ENCODE measurements at regions not wholly inside any gene's neighbourhood (a gene's known extent, or its start where the extent isn't known, plus 50 kb on each side); places are given as distances from the start of the nearest gene placed in this dataset.

GRCh38 chr2:128809259-128809636, 490.6 kb upstream of the HS6ST1 start:
- H3K9me3 ChIP-seq (ENCODE audit: control insufficient read depth, low read length) = no peaks in the 10 kb centered on the region
- DNase-seq = no peak
- H3K4me3 ChIP-seq (ENCODE audit: insufficient read depth, low read depth, low read length, poor library complexity, severe bottlenecking) = no peak overlapping the region
- no peaks in the 10 kb centered on the region for H3K4me1 ChIP-seq (ENCODE audit: control insufficient read depth, insufficient read depth, low read length, poor library complexity, severe bottlenecking)
- no peaks in the 10 kb centered on the region for H3K27me3 ChIP-seq (replicated peaks; ENCODE audit: control insufficient read depth, insufficient read depth, low read length, poor library complexity, severe bottlenecking)
- no peaks in the 10 kb centered on the region for H3K36me3 ChIP-seq (ENCODE audit: control insufficient read depth, insufficient read depth, low read length)
- no peak overlapping the region for H3K27ac ChIP-seq (ENCODE audit: insufficient read depth, low read length, poor library complexity, severe bottlenecking)

GRCh38 chr2:128809880-128810279, 491.2 kb upstream of the HS6ST1 start:
- DNase-seq = no peak
- Histone ChIP-seq H3K4me1 (ENCODE audit: control insufficient read depth, insufficient read depth, low read length, poor library complexity, severe bottlenecking) (no peaks in the 10 kb centered on the region), H3K36me3 (ENCODE audit: control insufficient read depth, insufficient read depth, low read length) (no peaks in the 10 kb centered on the region), H3K9me3 (ENCODE audit: control insufficient read depth, low read length) (no peaks in the 10 kb centered on the region), H3K27ac (ENCODE audit: insufficient read depth, low read length, poor library complexity, severe bottlenecking) (no peak overlapping the region), H3K27me3 (replicated peaks; ENCODE audit: control insufficient read depth, insufficient read depth, low read length, poor library complexity, severe bottlenecking) (no peaks in the 10 kb centered on the region), H3K4me3 (ENCODE audit: insufficient read depth, low read depth, low read length, poor library complexity, severe bottlenecking) (no peak overlapping the region)

DNA sequence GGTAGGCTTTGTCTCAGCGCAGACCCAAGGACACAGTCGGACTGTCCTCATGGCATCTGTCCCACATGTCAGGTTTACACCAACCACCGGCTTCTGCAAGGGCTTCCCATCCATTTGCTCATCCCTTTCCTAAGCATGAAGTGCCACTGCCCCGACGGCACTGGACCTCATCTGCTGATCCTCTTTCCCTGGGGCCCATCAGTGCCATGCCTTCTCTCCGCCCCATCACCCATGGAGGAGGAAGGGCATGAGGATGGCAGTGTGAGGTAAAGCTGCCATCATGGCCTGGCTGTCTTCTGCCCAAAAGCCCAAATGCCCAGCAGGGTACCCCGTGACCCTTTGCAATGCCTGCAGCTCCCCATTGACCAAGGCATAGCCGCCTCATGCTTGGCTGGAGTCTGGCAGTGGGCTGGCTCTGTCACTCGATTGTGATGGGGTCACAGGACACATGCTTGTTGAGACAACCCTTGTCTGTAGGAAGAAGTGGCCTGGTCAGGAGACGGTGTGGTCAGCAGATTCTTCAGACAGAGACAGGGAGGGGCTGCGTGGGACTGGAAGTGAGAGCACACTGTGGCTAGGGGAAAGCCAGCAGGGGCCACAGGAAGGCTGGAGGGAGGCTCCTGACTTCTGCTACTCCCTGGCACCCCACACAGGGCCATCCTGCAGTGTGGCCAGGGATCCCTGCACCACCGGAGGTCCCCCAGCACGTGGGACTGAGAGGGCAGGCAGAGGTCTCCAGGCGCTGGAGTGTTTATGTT, 493.7 kb upstream of the HS6ST1 start:
- no peaks in the 10 kb centered on the region for H3K36me3 ChIP-seq (ENCODE audit: control insufficient read depth, insufficient read depth, low read length)

DNA sequence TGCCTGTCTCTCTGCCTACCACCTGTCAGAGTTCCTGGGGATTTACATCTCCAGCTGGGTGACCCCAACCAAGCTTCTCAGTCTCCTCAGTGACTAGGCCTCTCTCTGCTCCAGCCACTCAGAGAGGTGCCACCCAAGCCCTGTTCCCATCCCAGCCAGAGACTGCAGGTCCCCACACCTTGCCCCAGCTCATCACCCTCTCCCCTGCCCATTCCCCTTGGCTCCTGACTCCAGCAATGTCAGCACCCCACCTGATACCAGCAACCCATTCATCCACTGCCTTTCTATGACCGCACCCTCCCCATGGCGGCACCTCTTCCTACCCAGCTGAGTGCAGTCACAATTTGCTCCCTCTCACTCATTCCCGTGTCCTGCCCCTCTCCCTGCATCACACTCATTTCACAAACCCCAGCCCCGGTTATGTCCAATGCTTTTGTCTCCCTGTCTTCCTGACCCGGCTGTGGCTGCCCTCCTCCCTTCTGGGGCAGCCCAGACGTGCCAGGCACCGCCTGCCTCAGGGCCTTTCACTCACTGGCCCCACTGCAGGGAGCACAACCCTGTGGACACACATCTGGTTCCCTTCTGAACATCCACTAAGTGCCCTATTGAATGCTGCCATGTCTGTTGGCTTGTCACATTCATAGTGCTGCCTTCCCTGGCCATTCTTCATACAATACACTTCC, 494.8 kb upstream of the HS6ST1 start:
- Histone ChIP-seq H3K36me3 (ENCODE audit: control insufficient read depth, insufficient read depth, low read length) (no peaks in the 10 kb centered on the region), H3K9me3 (ENCODE audit: control insufficient read depth, low read length) (no peaks in the 10 kb centered on the region), H3K27ac (ENCODE audit: insufficient read depth, low read length, poor library complexity, severe bottlenecking) (no peak overlapping the region), H3K4me1 (ENCODE audit: control insufficient read depth, insufficient read depth, low read length, poor library complexity, severe bottlenecking) (no peaks in the 10 kb centered on the region), H3K27me3 (replicated peaks; ENCODE audit: control insufficient read depth, insufficient read depth, low read length, poor library complexity, severe bottlenecking) (no peaks in the 10 kb centered on the region), H3K4me3 (ENCODE audit: insufficient read depth, low read depth, low read length, poor library complexity, severe bottlenecking) (no peak overlapping the region)
- no peak for DNase-seq

More for the DNA sequence above, 493.7 kb upstream of the HS6ST1 start:
- DNase-seq = no peak
- no peak overlapping the region for H3K27ac ChIP-seq (ENCODE audit: insufficient read depth, low read length, poor library complexity, severe bottlenecking)
- H3K27me3 ChIP-seq (replicated peaks; ENCODE audit: control insufficient read depth, insufficient read depth, low read length, poor library complexity, severe bottlenecking) = no peaks in the 10 kb centered on the region
- no peaks in the 10 kb centered on the region for H3K9me3 ChIP-seq (ENCODE audit: control insufficient read depth, low read length)
- no peak overlapping the region for H3K4me3 ChIP-seq (ENCODE audit: insufficient read depth, low read depth, low read length, poor library complexity, severe bottlenecking)
- H3K4me1 ChIP-seq (ENCODE audit: control insufficient read depth, insufficient read depth, low read length, poor library complexity, severe bottlenecking) = no peaks in the 10 kb centered on the region

DNA sequence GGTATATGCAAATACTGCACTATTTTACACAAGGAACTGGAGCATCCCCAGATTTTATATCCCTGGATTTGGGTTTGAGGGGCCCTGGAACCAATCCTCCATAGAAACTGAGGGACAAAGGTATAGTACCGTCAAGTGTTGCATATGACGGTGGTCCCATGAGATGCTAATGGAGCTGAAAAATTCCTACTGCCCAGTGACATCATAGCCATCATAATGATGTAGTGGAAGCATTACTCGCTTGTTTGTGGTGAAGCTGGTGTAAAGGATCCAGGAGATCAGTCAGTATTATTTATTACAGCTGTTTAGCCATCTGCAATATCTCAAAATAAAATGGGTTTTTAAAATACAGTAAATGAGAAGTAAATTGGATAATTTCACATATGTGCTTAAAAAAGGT, 496.6 kb upstream of the HS6ST1 start:
- no peak overlapping the region for H3K4me3 ChIP-seq (ENCODE audit: insufficient read depth, low read depth, low read length, poor library complexity, severe bottlenecking)
- DNase-seq = no peak
- H3K27ac ChIP-seq (ENCODE audit: insufficient read depth, low read length, poor library complexity, severe bottlenecking) = no peak overlapping the region
- no peaks in the 10 kb centered on the region for H3K9me3 ChIP-seq (ENCODE audit: control insufficient read depth, low read length)
- no peaks in the 10 kb centered on the region for H3K36me3 ChIP-seq (ENCODE audit: control insufficient read depth, insufficient read depth, low read length)
- no peaks in the 10 kb centered on the region for H3K27me3 ChIP-seq (replicated peaks; ENCODE audit: control insufficient read depth, insufficient read depth, low read length, poor library complexity, severe bottlenecking)
- no peaks in the 10 kb centered on the region for H3K4me1 ChIP-seq (ENCODE audit: control insufficient read depth, insufficient read depth, low read length, poor library complexity, severe bottlenecking)

- Histone ChIP-seq H3K9me3 (ENCODE audit: control insufficient read depth, low read length) (no peaks in the 10 kb centered on the region), H3K27me3 (replicated peaks; ENCODE audit: control insufficient read depth, insufficient read depth, low read length, poor library complexity, severe bottlenecking) (no peaks in the 10 kb centered on the region), H3K27ac (ENCODE audit: insufficient read depth, low read length, poor library complexity, severe bottlenecking) (no peak overlapping the region), H3K4me1 (ENCODE audit: control insufficient read depth, insufficient read depth, low read length, poor library complexity, severe bottlenecking) (no peaks in the 10 kb centered on the region), H3K36me3 (ENCODE audit: control insufficient read depth, insufficient read depth, low read length) (no peaks in the 10 kb centered on the region), H3K4me3 (ENCODE audit: insufficient read depth, low read depth, low read length, poor library complexity, severe bottlenecking) (no peak overlapping the region)
- no peak for DNase-seq
Measured at GRCh38 chr2:128817171-128817570, 498.5 kb upstream of the HS6ST1 start.

- DNase-seq = no peak
- H3K27me3 ChIP-seq (replicated peaks; ENCODE audit: control insufficient read depth, insufficient read depth, low read length, poor library complexity, severe bottlenecking) = no peaks in the 10 kb centered on the region
- H3K4me3 ChIP-seq (ENCODE audit: insufficient read depth, low read depth, low read length, poor library complexity, severe bottlenecking) = no peak overlapping the region
- H3K36me3 ChIP-seq (ENCODE audit: control insufficient read depth, insufficient read depth, low read length) = no peaks in the 10 kb centered on the region
- no peak overlapping the region for H3K27ac ChIP-seq (ENCODE audit: insufficient read depth, low read length, poor library complexity, severe bottlenecking)
- H3K4me1 ChIP-seq (ENCODE audit: control insufficient read depth, insufficient read depth, low read length, poor library complexity, severe bottlenecking) = no peaks in the 10 kb centered on the region
- H3K9me3 ChIP-seq (ENCODE audit: control insufficient read depth, low read length) = no peaks in the 10 kb centered on the region
Measured at GRCh38 chr2:128817813-128818212, 499.1 kb upstream of the HS6ST1 start.

DNA sequence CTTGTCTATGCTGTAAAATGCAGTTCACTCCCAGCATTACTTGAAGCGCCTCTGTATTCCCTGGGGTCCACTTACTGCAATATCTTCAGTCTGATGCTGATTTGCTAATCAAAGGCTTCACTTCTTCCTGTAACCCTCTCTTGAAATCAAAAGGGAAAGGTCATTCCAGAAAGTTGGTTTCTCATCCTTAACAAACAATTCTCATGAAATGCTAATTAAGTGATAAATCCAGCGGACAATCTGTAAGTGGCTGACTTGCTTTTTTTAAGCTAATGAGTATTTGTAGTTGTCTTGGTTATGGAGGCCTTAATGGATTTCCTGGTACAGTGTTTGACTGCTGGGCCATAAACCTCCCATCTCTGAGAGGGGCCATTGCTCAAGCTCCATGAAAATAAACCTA, 499.6 kb upstream of the HS6ST1 start:
- Histone ChIP-seq H3K27ac (ENCODE audit: insufficient read depth, low read length, poor library complexity, severe bottlenecking) (no peak overlapping the region), H3K9me3 (ENCODE audit: control insufficient read depth, low read length) (no peaks in the 10 kb centered on the region)

GRCh38 chr2:128818704-128819491, 500.2 kb upstream of the HS6ST1 start:
- H3K9me3 ChIP-seq (ENCODE audit: control insufficient read depth, low read length) = no peaks in the 10 kb centered on the region
- no peaks in the 10 kb centered on the region for H3K27me3 ChIP-seq (replicated peaks; ENCODE audit: control insufficient read depth, insufficient read depth, low read length, poor library complexity, severe bottlenecking)

More for the DNA sequence above, 499.6 kb upstream of the HS6ST1 start:
- Histone ChIP-seq H3K36me3 (ENCODE audit: control insufficient read depth, insufficient read depth, low read length) (no peaks in the 10 kb centered on the region), H3K4me3 (ENCODE audit: insufficient read depth, low read depth, low read length, poor library complexity, severe bottlenecking) (no peak overlapping the region), H3K4me1 (ENCODE audit: control insufficient read depth, insufficient read depth, low read length, poor library complexity, severe bottlenecking) (no peaks in the 10 kb centered on the region), H3K27me3 (replicated peaks; ENCODE audit: control insufficient read depth, insufficient read depth, low read length, poor library complexity, severe bottlenecking) (no peaks in the 10 kb centered on the region)
- DNase-seq = no peak

DNA sequence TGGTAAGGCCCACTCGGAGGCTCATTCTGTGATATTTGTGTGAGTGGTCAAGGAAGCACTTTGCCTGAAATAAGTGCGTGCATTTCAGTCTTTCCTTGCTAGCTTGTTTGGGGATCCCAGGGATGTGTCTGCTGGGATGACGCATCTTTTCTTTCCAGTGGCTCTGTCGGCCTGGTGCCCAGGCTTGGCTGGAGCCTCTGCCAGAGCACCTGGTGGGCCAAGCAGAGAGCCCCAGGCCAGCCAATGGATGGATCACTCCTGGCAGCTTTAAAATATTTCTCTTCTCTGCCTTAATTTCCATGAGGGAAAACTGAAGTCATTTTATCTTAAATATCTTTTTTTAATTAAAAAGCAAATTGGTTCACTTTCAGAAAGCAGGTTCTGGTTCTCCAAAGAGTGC, 501.8 kb upstream of the HS6ST1 start:
- Histone ChIP-seq H3K9me3 (ENCODE audit: control insufficient read depth, low read length) (no peaks in the 10 kb centered on the region), H3K4me1 (ENCODE audit: control insufficient read depth, insufficient read depth, low read length, poor library complexity, severe bottlenecking) (no peaks in the 10 kb centered on the region), H3K27me3 (replicated peaks; ENCODE audit: control insufficient read depth, insufficient read depth, low read length, poor library complexity, severe bottlenecking) (no peaks in the 10 kb centered on the region), H3K4me3 (ENCODE audit: insufficient read depth, low read depth, low read length, poor library complexity, severe bottlenecking) (no peak overlapping the region), H3K27ac (ENCODE audit: insufficient read depth, low read length, poor library complexity, severe bottlenecking) (no peak overlapping the region), H3K36me3 (ENCODE audit: control insufficient read depth, insufficient read depth, low read length) (no peaks in the 10 kb centered on the region)
- DNase-seq = no peak

More at GRCh38 chr2:128818704-128819491, 500.2 kb upstream of the HS6ST1 start:
- Histone ChIP-seq H3K27ac (ENCODE audit: insufficient read depth, low read length, poor library complexity, severe bottlenecking) (no peak overlapping the region), H3K4me1 (ENCODE audit: control insufficient read depth, insufficient read depth, low read length, poor library complexity, severe bottlenecking) (no peaks in the 10 kb centered on the region), H3K4me3 (ENCODE audit: insufficient read depth, low read depth, low read length, poor library complexity, severe bottlenecking) (no peak overlapping the region), H3K36me3 (ENCODE audit: control insufficient read depth, insufficient read depth, low read length) (no peaks in the 10 kb centered on the region)
- no peak for DNase-seq
